Vagina (tissue), 2 donors: ENCODE measurements at regions not wholly inside any gene's neighbourhood (a gene's known extent, or its start where the extent isn't known, plus 50 kb on each side); places are given as distances from the start of the nearest gene placed in this dataset.

Source experiments
- POLR2A ChIP-seq, 2 donors: fragments of 450-650 bp; IDR thresholded peaks; one replicate each; pipeline ENCODE4 v1.6.1; 2017; ENCODE audit warnings: antibody characterized with exemption in 2 of 2, mild to moderate bottlenecking in 2 of 2, moderate library complexity in 2 of 2
- POLR2AphosphoS5 ChIP-seq, 2 donors: sonication (generic); formaldehyde crosslinking; IDR thresholded peaks; one replicate each; pipeline ENCODE4 v1.9.0; 2017; ENCODE audit warnings: antibody characterized with exemption in 2 of 2, mild to moderate bottlenecking in 2 of 2, low read depth in 1 of 2; ENCODE audit not compliant: insufficient read depth in 1 of 2
- TF ChIP-seq, protein P1 (sequence below), 3 experiments: fragments of 450-650 bp in 2 of 3; fragments of 200-600 bp in 1 of 3; sonication (generic) in 1 of 3; IDR thresholded peaks; one replicate each; pipeline ENCODE4 v1.5.1; 2017 to 2019; ENCODE audit warnings: antibody characterized with exemption in 3 of 3, mild to moderate bottlenecking in 2 of 3, moderate library complexity in 2 of 3

DNA sequence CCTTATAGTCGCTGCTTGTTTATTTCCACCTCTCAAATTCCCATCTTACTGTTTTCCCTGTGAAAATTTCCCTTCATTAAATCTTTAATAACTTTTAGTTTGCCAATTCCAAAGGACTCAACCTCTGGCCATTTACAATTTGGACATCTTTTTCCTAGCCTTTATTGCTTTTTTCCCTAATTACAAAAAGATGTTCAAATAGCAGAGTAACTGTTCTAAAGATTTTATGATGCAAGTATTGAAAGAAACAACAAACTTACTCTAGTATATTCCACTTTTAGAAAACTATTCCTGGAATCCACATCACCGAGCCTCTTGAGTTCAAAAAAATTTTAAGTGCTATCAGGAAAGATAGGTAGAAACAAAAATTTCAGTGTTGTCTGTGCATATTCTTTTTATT lies 174.1 kb upstream of the UBE2E2 start:
- TF ChIP-seq, protein P1, sequence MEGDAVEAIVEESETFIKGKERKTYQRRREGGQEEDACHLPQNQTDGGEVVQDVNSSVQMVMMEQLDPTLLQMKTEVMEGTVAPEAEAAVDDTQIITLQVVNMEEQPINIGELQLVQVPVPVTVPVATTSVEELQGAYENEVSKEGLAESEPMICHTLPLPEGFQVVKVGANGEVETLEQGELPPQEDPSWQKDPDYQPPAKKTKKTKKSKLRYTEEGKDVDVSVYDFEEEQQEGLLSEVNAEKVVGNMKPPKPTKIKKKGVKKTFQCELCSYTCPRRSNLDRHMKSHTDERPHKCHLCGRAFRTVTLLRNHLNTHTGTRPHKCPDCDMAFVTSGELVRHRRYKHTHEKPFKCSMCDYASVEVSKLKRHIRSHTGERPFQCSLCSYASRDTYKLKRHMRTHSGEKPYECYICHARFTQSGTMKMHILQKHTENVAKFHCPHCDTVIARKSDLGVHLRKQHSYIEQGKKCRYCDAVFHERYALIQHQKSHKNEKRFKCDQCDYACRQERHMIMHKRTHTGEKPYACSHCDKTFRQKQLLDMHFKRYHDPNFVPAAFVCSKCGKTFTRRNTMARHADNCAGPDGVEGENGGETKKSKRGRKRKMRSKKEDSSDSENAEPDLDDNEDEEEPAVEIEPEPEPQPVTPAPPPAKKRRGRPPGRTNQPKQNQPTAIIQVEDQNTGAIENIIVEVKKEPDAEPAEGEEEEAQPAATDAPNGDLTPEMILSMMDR (IDR thresholded peaks at IDR 0.05): no peak
- no peak for TF ChIP-seq POLR2A (IDR thresholded peaks at IDR 0.05)
- TF ChIP-seq POLR2AphosphoS5 (IDR thresholded peaks at IDR 0.05; ENCODE audit: insufficient read depth in 1 of 2, low read depth in 1 of 2): no peak
